ENCODE measurements at regions not wholly inside any gene's neighbourhood (a gene's known extent, or its start where the extent isn't known, plus 50 kb on each side); places are given as distances from the start of the nearest gene placed in this dataset.

GRCh38 chr7:122944682-122945303 is 50.7 kb downstream of the TAS2R16 start:
- Histone ChIP-seq H3K36me3 (replicated peaks in 1 of 2; ENCODE audit: control insufficient read depth in 1 of 2, insufficient read depth in 2 of 2, low read length in 1 of 2) (no peaks in the 10 kb centered on the region), H2AFZ (ENCODE audit: low read depth) (no peak overlapping the region), H4K20me1 (ENCODE audit: insufficient read depth) (no peaks in the 10 kb centered on the region), H3K79me2 (ENCODE audit: insufficient read depth) (no peaks in the 10 kb centered on the region), H3K27me3 (ENCODE audit: insufficient read depth) (no peaks in the 10 kb centered on the region), H3K9me3 (no peaks in the 10 kb centered on the region), H3F3A (replicated peaks; ENCODE audit: insufficient read depth) (no peaks in the 10 kb centered on the region), H3K9me2 (no peaks in the 10 kb centered on the region), H3K27ac (ENCODE audit: low read depth in 2 of 2, low read length in 1 of 2) (no peak overlapping the region), H3K4me2 (no peak overlapping the region), H3K4me3 (ENCODE audit: low read depth in 2 of 2, low read length in 1 of 2) (no peak overlapping the region), H3K9ac (no peak overlapping the region), H3K4me1 (ENCODE audit: control insufficient read depth in 1 of 2, insufficient read depth in 2 of 2, low read depth in 1 of 2, low read length in 1 of 2) (no peaks in the 10 kb centered on the region)
- TF ChIP-seq TCF12 (IDR thresholded peaks at IDR 0.05): no peak
- no peak for TF ChIP-seq EZH2phosphoT487 (IDR thresholded peaks at IDR 0.05; ENCODE audit: borderline replicate concordance, low read depth)
- no peak for TF ChIP-seq YY1 (IDR thresholded peaks at IDR 0.05; ENCODE audit: low read depth)
- TF ChIP-seq EP300 (IDR thresholded peaks at IDR 0.05; ENCODE audit: borderline replicate concordance in 1 of 2, low read depth in 1 of 2, low read length in 1 of 2): no peak
- TF ChIP-seq USF2 (IDR thresholded peaks at IDR 0.05; ENCODE audit: borderline replicate concordance, low read depth, low read length): no peak
- WGBS (ENCODE audit: low lambda C conversion rate): 6% methylated on average over 4 of the region's 4 CpGs
- DNase-seq: no peak
- POLR2A ChIA-PET: no interaction called here
- CTCF ChIA-PET: interaction anchor here (0.8 kb wide), 1 partner anchor 9 kb away, joined by 3 read pairs; no protein-coding TSS in a partner anchor

- no peaks in the 10 kb centered on the region for H4K20me1 ChIP-seq (ENCODE audit: insufficient read depth)
- no peak overlapping the region for H3K4me2 ChIP-seq
- no peaks in the 10 kb centered on the region for H3K79me2 ChIP-seq (ENCODE audit: insufficient read depth)
- no peaks in the 10 kb centered on the region for H3K9me2 ChIP-seq
- no peak overlapping the region for H3K9ac ChIP-seq
- no peaks in the 10 kb centered on the region for H3K36me3 ChIP-seq (replicated peaks in 1 of 2; ENCODE audit: control insufficient read depth in 1 of 2, insufficient read depth in 2 of 2, low read length in 1 of 2)
- DNase-seq: no peak
- ChIA-PET CTCF (no interaction called here), POLR2A (no interaction called here)
- no peaks in the 10 kb centered on the region for H3F3A ChIP-seq (replicated peaks; ENCODE audit: insufficient read depth)
- no peaks in the 10 kb centered on the region for H3K9me3 ChIP-seq
- no peak overlapping the region for H3K27ac ChIP-seq (ENCODE audit: low read depth in 2 of 2, low read length in 1 of 2)
- H3K27me3 ChIP-seq (ENCODE audit: insufficient read depth): no peaks in the 10 kb centered on the region
- no peak overlapping the region for H2AFZ ChIP-seq (ENCODE audit: low read depth)
- H3K4me1 ChIP-seq (ENCODE audit: control insufficient read depth in 1 of 2, insufficient read depth in 2 of 2, low read depth in 1 of 2, low read length in 1 of 2): no peaks in the 10 kb centered on the region
- no peak overlapping the region for H3K4me3 ChIP-seq (ENCODE audit: low read depth in 2 of 2, low read length in 1 of 2)
- TF ChIP-seq FOXM1 (IDR thresholded peaks at IDR 0.05; ENCODE audit: low read depth) (no peak), ELF1 (IDR thresholded peaks at IDR 0.05) (no peak), NFIC (IDR thresholded peaks at IDR 0.05; ENCODE audit: borderline replicate concordance) (no peak), TCF12 (IDR thresholded peaks at IDR 0.05) (no peak), RXRA (IDR thresholded peaks at IDR 0.05; ENCODE audit: borderline replicate concordance, low read depth) (no peak), RCOR1 (IDR thresholded peaks at IDR 0.05; ENCODE audit: low read length) (no peak), TEAD4 (IDR thresholded peaks at IDR 0.05; ENCODE audit: borderline replicate concordance, insufficient read depth) (no peak), SMC3 (IDR thresholded peaks at IDR 0.05; ENCODE audit: low read depth, low read length) (no peak), EZH2phosphoT487 (IDR thresholded peaks at IDR 0.05; ENCODE audit: borderline replicate concordance, low read depth) (no peak), CTCF (IDR thresholded peaks at IDR 0.05) (no peak), TAF1 (IDR thresholded peaks at IDR 0.05; ENCODE audit: borderline replicate concordance, low read depth, low read length) (no peak), EP300 (IDR thresholded peaks at IDR 0.05; ENCODE audit: borderline replicate concordance in 1 of 2, low read depth in 1 of 2, low read length in 1 of 2) (no peak), GABPA (IDR thresholded peaks at IDR 0.05; ENCODE audit: low read depth) (no peak)
- TF ChIP-seq, protein P1, sequence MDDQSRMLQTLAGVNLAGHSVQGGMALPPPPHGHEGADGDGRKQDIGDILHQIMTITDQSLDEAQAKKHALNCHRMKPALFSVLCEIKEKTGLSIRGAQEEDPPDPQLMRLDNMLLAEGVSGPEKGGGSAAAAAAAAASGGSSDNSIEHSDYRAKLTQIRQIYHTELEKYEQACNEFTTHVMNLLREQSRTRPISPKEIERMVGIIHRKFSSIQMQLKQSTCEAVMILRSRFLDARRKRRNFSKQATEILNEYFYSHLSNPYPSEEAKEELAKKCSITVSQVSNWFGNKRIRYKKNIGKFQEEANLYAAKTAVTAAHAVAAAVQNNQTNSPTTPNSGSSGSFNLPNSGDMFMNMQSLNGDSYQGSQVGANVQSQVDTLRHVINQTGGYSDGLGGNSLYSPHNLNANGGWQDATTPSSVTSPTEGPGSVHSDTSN (IDR thresholded peaks at IDR 0.05): no peak
- TF ChIP-seq, protein P2, sequence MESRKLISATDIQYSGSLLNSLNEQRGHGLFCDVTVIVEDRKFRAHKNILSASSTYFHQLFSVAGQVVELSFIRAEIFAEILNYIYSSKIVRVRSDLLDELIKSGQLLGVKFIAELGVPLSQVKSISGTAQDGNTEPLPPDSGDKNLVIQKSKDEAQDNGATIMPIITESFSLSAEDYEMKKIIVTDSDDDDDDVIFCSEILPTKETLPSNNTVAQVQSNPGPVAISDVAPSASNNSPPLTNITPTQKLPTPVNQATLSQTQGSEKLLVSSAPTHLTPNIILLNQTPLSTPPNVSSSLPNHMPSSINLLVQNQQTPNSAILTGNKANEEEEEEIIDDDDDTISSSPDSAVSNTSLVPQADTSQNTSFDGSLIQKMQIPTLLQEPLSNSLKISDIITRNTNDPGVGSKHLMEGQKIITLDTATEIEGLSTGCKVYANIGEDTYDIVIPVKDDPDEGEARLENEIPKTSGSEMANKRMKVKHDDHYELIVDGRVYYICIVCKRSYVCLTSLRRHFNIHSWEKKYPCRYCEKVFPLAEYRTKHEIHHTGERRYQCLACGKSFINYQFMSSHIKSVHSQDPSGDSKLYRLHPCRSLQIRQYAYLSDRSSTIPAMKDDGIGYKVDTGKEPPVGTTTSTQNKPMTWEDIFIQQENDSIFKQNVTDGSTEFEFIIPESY (IDR thresholded peaks at IDR 0.05; ENCODE audit: borderline replicate concordance, low read depth): no peak
- TF ChIP-seq, protein P3, sequence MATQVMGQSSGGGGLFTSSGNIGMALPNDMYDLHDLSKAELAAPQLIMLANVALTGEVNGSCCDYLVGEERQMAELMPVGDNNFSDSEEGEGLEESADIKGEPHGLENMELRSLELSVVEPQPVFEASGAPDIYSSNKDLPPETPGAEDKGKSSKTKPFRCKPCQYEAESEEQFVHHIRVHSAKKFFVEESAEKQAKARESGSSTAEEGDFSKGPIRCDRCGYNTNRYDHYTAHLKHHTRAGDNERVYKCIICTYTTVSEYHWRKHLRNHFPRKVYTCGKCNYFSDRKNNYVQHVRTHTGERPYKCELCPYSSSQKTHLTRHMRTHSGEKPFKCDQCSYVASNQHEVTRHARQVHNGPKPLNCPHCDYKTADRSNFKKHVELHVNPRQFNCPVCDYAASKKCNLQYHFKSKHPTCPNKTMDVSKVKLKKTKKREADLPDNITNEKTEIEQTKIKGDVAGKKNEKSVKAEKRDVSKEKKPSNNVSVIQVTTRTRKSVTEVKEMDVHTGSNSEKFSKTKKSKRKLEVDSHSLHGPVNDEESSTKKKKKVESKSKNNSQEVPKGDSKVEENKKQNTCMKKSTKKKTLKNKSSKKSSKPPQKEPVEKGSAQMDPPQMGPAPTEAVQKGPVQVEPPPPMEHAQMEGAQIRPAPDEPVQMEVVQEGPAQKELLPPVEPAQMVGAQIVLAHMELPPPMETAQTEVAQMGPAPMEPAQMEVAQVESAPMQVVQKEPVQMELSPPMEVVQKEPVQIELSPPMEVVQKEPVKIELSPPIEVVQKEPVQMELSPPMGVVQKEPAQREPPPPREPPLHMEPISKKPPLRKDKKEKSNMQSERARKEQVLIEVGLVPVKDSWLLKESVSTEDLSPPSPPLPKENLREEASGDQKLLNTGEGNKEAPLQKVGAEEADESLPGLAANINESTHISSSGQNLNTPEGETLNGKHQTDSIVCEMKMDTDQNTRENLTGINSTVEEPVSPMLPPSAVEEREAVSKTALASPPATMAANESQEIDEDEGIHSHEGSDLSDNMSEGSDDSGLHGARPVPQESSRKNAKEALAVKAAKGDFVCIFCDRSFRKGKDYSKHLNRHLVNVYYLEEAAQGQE (IDR thresholded peaks at IDR 0.05; ENCODE audit: low read depth, low read length): no peak
Observed at GRCh38 chr7:122942765-122943164, 52.7 kb downstream of the TAS2R16 start.
